ENCODE measurements at regions not wholly inside any gene's neighbourhood (a gene's known extent, or its start where the extent isn't known, plus 50 kb on each side); places are given as distances from the start of the nearest gene placed in this dataset.
"Not testable (repeated sequence)": the region's sequence is repeated elsewhere in the genome, so short reads cannot be mapped to it uniquely, and the experiment has no call there.

DNA sequence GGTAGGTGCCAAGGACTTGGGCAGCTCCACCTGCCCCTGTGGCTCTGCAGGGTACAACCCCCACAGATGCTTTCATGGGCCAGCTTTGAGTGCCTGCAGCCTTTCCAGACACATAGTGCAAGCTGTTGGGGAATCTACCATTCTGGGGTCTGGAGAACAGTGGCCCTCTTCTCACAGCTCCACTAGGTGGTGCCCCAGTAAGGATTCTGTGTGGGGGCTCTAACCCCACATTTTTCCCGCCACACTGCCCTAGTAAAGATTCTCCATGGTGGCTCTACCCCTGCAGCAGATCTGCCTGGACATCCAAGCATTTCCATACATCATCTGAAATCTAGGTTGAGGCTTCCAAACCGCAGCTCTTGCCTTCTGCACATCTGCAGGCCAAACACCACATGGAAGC is 149.7 kb upstream of the FNDC3A start:
- TF ChIP-seq, protein P1, sequence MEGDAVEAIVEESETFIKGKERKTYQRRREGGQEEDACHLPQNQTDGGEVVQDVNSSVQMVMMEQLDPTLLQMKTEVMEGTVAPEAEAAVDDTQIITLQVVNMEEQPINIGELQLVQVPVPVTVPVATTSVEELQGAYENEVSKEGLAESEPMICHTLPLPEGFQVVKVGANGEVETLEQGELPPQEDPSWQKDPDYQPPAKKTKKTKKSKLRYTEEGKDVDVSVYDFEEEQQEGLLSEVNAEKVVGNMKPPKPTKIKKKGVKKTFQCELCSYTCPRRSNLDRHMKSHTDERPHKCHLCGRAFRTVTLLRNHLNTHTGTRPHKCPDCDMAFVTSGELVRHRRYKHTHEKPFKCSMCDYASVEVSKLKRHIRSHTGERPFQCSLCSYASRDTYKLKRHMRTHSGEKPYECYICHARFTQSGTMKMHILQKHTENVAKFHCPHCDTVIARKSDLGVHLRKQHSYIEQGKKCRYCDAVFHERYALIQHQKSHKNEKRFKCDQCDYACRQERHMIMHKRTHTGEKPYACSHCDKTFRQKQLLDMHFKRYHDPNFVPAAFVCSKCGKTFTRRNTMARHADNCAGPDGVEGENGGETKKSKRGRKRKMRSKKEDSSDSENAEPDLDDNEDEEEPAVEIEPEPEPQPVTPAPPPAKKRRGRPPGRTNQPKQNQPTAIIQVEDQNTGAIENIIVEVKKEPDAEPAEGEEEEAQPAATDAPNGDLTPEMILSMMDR (IDR thresholded peaks at IDR 0.05; ENCODE audit: control extremely low read depth, extremely low read depth, low read depth, missing control alignments), result no peak
- ChIA-PET POLR2A (no interaction called here), CTCF (interaction anchor here (1.3 kb wide), 1 partner anchor 57 kb away, joined by 4 read pairs; no protein-coding TSS in a partner anchor)
- no peak for DNase-seq (ENCODE audit: extremely low spot score)

DNA sequence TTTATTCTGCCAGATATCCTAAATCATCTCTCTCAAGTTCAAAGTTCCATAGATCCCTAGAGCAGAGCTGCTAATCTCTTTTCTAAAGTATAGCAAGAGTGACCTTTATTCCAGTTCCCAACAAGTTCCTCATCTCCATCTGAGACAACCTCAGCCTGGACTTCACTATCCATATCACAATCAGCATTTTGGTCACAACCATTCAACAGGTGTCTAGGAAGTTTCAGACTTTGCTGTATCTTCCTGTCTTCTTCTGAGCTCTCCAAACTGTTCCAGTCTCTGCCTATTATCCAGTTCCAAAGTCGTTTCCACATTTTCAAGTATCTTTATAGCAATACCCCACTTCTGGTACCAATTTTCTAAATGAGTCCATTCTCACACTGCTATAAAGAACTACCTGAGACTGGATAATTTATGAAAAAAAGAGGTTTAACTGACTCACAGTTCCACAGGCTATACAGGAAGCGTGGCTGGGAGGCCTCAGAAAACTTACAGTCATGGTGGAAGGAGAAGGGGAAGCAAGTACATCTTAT is 148.7 kb upstream of the FNDC3A start:
- DNase-seq (ENCODE audit: extremely low spot score); POLR2A ChIA-PET: not testable (repeated sequence)
- CTCF ChIA-PET, result interaction anchor here (1.3 kb wide), 1 partner anchor 58 kb away, joined by 4 read pairs; no protein-coding TSS in a partner anchor

DNA sequence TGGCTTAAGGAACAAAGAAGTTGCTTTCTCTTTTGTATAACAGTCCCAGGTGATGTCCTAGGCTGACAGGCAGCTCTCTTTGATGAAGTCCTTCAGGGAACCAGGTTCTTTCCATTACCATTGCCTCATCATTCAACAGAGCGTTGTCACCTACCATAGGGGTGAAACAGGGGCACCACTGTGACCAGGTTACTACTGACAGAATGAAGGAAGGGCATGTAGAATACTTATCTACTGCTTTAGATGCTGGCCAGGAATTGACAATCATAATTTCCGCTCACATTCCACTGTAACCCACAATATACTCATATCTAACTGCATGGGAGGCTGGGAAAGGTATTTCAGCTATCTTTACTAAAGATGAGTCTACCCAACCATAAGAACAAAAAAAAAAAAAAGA is 148.0 kb upstream of the FNDC3A start:
- CTCF ChIA-PET, result no interaction called here
- POLR2A ChIA-PET, result no interaction called here

DNA sequence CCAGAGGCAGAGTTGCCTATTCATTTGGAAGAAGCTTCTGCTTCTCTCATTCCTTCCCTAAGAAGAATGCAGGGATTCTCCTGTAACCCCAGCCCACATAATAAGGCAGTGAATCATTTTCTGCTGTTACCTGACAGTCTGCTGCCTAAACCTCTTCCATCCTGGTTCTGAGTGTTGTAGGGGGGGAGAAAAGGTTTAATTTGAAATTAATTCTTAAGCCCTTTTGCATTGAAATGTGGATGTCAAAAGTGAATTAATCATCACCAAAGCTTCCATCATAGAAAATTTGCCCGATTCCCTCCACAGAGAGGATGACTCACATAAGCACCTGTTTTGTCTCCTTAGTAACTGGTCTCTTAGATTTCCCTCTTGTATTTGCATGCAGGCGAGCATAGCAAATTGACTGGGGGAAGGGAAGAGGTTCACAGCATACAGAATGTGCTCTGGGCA is 146.7 kb upstream of the FNDC3A start:
- CTCF ChIA-PET, result no interaction called here
- TF ChIP-seq, protein P1 (IDR thresholded peaks at IDR 0.05; ENCODE audit: control extremely low read depth, extremely low read depth, low read depth, missing control alignments), result no peak
- POLR2A ChIA-PET, result no interaction called here
- no peak for DNase-seq (ENCODE audit: extremely low spot score)

More for the DNA sequence above, 148.0 kb upstream of the FNDC3A start:
- TF ChIP-seq, protein P1 (IDR thresholded peaks at IDR 0.05; ENCODE audit: control extremely low read depth, extremely low read depth, low read depth, missing control alignments), result no peak
- DNase-seq (ENCODE audit: extremely low spot score), result no peak

DNA sequence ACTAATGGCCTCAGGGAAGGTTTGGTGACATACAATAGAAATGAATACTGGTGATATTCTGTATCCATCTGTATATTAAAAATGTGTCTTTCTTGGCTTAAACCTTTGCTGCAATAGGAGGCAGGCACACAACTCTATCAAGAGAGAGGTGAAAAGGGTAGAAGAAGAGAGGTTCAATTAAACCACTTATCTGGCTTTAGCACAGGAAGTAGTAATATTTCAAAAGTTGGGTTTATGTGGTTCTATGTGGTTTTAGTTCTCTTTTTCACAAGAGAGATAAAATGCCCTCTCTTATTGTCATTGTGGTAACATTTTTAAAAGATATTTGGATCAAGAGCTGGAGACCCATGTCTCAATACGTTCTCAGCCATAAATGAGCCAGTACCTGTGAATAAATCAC is 146.2 kb upstream of the FNDC3A start:
- TF ChIP-seq, protein P1 (IDR thresholded peaks at IDR 0.05; ENCODE audit: control extremely low read depth, extremely low read depth, low read depth, missing control alignments), result no peak
- POLR2A ChIA-PET, result no interaction called here
- CTCF ChIA-PET, result interaction anchor here (0.8 kb wide), 1 partner anchor 31 kb away, joined by 3 read pairs; no protein-coding TSS in a partner anchor
- DNase-seq (ENCODE audit: extremely low spot score), result no peak

DNA sequence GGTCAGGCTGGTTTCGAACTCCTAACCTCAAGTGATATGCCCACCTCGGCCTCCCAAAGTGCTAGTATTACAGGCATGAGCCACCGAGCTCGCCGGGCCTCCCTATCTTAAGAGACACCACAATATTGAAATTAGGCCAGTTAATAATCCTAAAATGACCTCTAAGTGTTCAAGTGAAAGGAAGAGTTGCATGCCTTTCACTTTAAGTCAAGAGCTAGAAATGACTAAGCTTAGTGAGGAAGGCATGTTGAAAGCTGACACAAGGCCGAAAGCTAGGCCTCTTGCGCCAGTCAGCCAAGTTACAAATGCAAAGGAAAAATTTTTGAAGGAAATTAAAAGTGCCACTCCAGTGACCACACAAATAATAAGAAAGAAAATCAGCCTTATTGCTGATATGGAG is 144.5 kb upstream of the FNDC3A start:
- POLR2A ChIA-PET, result no interaction called here
- no peak for DNase-seq (ENCODE audit: extremely low spot score)
- CTCF ChIA-PET, result interaction anchor here (1.0 to 1.5 kb wide), 6 partner anchors 10 to 95 kb away, joined by 3 to 5 read pairs (median 4); no protein-coding TSS in a partner anchor
- TF ChIP-seq, protein P1 (IDR thresholded peaks at IDR 0.05; ENCODE audit: control extremely low read depth, extremely low read depth, low read depth, missing control alignments), result no peak

DNA sequence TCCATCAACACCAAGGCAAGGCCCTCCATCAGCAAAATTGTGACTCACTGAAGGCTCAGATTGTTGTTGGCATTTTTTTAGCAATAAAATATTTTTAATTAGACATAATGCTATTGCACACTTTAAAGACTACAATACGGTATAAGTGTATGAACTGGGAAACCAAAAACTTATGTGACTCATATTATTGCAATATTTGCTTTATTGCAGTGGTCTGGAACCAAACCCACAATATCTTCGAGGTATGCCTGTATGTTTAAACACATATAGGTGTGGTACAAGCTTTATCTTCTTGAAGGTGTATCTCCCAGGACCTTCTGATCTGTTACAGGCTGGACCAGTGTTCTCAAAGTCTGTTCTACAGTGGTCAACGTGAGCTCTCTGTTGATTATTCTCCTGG is 142.3 kb upstream of the FNDC3A start:
- CTCF ChIA-PET, result interaction anchor here (1.6 kb wide), 1 partner anchor 83 kb away, joined by 3 read pairs; no protein-coding TSS in a partner anchor
- DNase-seq (ENCODE audit: extremely low spot score), result no peak
- POLR2A ChIA-PET, result no interaction called here
- TF ChIP-seq, protein P1 (IDR thresholded peaks at IDR 0.05; ENCODE audit: control extremely low read depth, extremely low read depth, low read depth, missing control alignments), result no peak

DNA sequence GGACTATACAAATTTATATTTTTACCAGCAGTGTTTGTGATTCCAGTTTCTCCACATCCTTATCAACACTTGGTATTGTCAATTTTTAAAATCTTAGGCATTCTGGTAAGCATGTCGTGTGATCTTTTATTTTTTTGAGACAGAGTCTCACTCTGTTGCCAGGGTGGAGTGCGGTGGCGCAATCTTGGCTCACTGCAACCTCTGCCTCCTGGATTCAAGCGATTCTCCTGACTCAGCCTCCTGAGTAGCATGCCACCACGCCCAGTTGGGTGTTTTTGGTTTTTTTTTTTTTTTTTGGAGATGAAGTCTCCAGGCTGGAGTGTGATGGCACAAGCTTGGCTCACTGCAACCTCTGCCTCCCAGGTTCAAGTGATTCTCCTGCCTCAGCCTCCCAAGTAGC is 140.4 kb upstream of the FNDC3A start:
- DNase-seq (ENCODE audit: extremely low spot score); CTCF ChIA-PET; POLR2A ChIA-PET: not testable (repeated sequence)
